PC-3 (cell line): ENCODE measurements at regions not wholly inside any gene's neighbourhood (a gene's known extent, or its start where the extent isn't known, plus 50 kb on each side); places are given as distances from the start of the nearest gene placed in this dataset.

Experiments
- ATAC-seq: fragments of 200-7000 bp; cut with Tn5 transposase; 2 replicates; pipeline ENCODE4 v1.9.1; 2020; ENCODE audit warnings: mild to moderate bottlenecking, moderate library complexity
- BruUV-seq: library from RNA; stranded (reverse); fragments of 400-500 nt; replicated peaks from 2 replicates; lab custom pipeline; 2021; lab: Mats Ljungman, UMichigan
- CTCF ChIA-PET: fragments of 300-600 bp; sonication (Branson Sonifier 250); formaldehyde crosslinking; loops from one replicate; lab custom pipeline; 2022; ENCODE audit warnings: antibody characterized with exemption; lab: Charles Lee
- POLR2A ChIA-PET: fragments of 300-600 bp; sonication (Branson Sonifier 250); formaldehyde crosslinking; loops from one replicate; lab custom pipeline; 2022; ENCODE audit warnings: antibody characterized with exemption; ENCODE audit not compliant: unreplicated experiment; lab: Charles Lee
- DNase-seq: peaks from one replicate; pipeline ENCODE4 v3.0.0-alpha.2; 2015
- H2AFZ ChIP-seq: fragments of 300-600 bp; sonication (generic); 2 replicates; pipeline ENCODE4 v1.6.0; 2016; ENCODE audit warnings: antibody characterized with exemption, low read length
- H3F3A ChIP-seq: fragments of 300-600 bp; sonication (generic); one replicate; pipeline ENCODE4 v1.6.0; 2017; ENCODE audit warnings: antibody characterized with exemption, low read length, control low read depth, mild to moderate bottlenecking; ENCODE audit not compliant: unreplicated experiment
- H3K27ac ChIP-seq: fragments of 300-600 bp; sonication (generic); 2 replicates; pipeline ENCODE4 v1.5.1; 2016; ENCODE audit warnings: mild to moderate bottlenecking, low read length
- H3K27me3 ChIP-seq: fragments of 300-600 bp; sonication (generic); 2 replicates; pipeline ENCODE4 v1.6.1; 2016; ENCODE audit warnings: low read length, mixed read lengths
- H3K36me3 ChIP-seq: fragments of 300-600 bp; sonication (generic); 2 replicates; pipeline ENCODE4 v1.6.1; 2016; ENCODE audit warnings: low read depth, mixed run types, low read length, mixed read lengths
- H3K4me1 ChIP-seq: fragments of 300-600 bp; sonication (generic); 2 replicates; pipeline ENCODE4 v1.5.1; 2016; ENCODE audit warnings: low read length; ENCODE audit not compliant: insufficient read depth
- H3K4me2 ChIP-seq: fragments of 300-600 bp; sonication (generic); 2 replicates; pipeline ENCODE4 v1.6.0; 2016; ENCODE audit warnings: low read length
- H3K4me3 ChIP-seq: fragments of 300-600 bp; sonication (generic); 2 replicates; pipeline ENCODE4 v1.5.1; 2016; ENCODE audit warnings: mild to moderate bottlenecking, low read length, mixed read lengths
- H3K79me2 ChIP-seq: fragments of 300-600 bp; sonication (generic); 2 replicates; pipeline ENCODE4 v1.6.1; 2017; ENCODE audit warnings: low read length, mixed read lengths
- H3K9ac ChIP-seq: fragments of 300-600 bp; sonication (generic); 2 replicates; pipeline ENCODE4 v1.6.0; 2016; ENCODE audit warnings: mild to moderate bottlenecking, low read length
- H3K9me2 ChIP-seq: fragments of 300-600 bp; sonication (generic); replicated peaks from 2 replicates; pipeline ENCODE4 v1.6.1; 2016; ENCODE audit warnings: mixed run types, low read length, mixed read lengths
- H3K9me3 ChIP-seq: fragments of 300-600 bp; sonication (generic); 2 replicates; pipeline ENCODE4 v1.6.1; 2016; ENCODE audit warnings: low read length, mixed read lengths
- H4K20me1 ChIP-seq: fragments of 300-600 bp; sonication (generic); 2 replicates; pipeline ENCODE4 v1.6.1; 2016; ENCODE audit warnings: low read length, mixed read lengths
- CTCF ChIP-seq: fragments of 300-600 bp; sonication (generic); conservative IDR thresholded peaks from 2 replicates; pipeline ENCODE4 v1.5.1; 2017; ENCODE audit warnings: antibody characterized with exemption, low read depth, mild to moderate bottlenecking, low read length
- EZH2 ChIP-seq: fragments of 300-600 bp; sonication (generic); IDR thresholded peaks from one replicate; pipeline ENCODE4 v1.6.1; 2017; ENCODE audit warnings: antibody characterized with exemption, mild to moderate bottlenecking, low read length; ENCODE audit not compliant: unreplicated experiment
- EZH2phosphoT487 ChIP-seq: fragments of 300-600 bp; sonication (generic); IDR thresholded peaks from 2 replicates; pipeline ENCODE4 v1.6.1; 2018; ENCODE audit warnings: mild to moderate bottlenecking, antibody characterized with exemption, low read length, borderline replicate concordance
- intact Hi-C: fragments of 100-400 bp; cut with micrococcal nuclease; formaldehyde crosslinking; loops from 2 replicates; pipeline ENCODE4 v1.9.0; 2023

GRCh38 chr11:116344601-116345000 lies 428.2 kb downstream of the BUD13 start:
- CTCF ChIA-PET = no interaction called here
- Histone ChIP-seq H2AFZ (no peak overlapping the region), H3K27me3 (0 out of 2 replicates have a peak, but pooled peaks cover 4% of the 10 kb centered on the region), H4K20me1 (no peaks in the 10 kb centered on the region), H3K4me3 (no peak overlapping the region), H3F3A (no peaks in the 10 kb centered on the region), H3K4me2 (no peak overlapping the region), H3K9me3 (0 out of 2 replicates have a peak, but pooled peaks cover 7% of the 10 kb centered on the region), H3K4me1 (no peaks in the 10 kb centered on the region), H3K36me3 (no peaks in the 10 kb centered on the region), H3K9me2 (no peaks in the 10 kb centered on the region), H3K9ac (no peak overlapping the region), H3K79me2 (no peaks in the 10 kb centered on the region), H3K27ac (no peak overlapping the region)
- TF ChIP-seq EZH2 = no peak
- no peak for TF ChIP-seq EZH2phosphoT487
- no peak for TF ChIP-seq CTCF
- POLR2A ChIA-PET = no interaction called here
- no peak for DNase-seq
- BruUV-seq = no TSS peak
- intact Hi-C loops = no loop called here
- ATAC-seq = no peak

GRCh38 chr11:116343270-116343669 lies 429.5 kb downstream of the BUD13 start:
- ChIA-PET CTCF (no interaction called here), POLR2A (no interaction called here)
- Histone ChIP-seq H3F3A (no peaks in the 10 kb centered on the region), H3K27ac (no peak overlapping the region), H3K36me3 (no peaks in the 10 kb centered on the region), H3K9me3 (0 out of 2 replicates have a peak, but pooled peaks cover 3% of the 10 kb centered on the region), H3K4me3 (no peak overlapping the region), H3K9ac (no peak overlapping the region), H3K4me2 (no peak overlapping the region), H3K79me2 (no peaks in the 10 kb centered on the region), H4K20me1 (no peaks in the 10 kb centered on the region), H3K4me1 (no peaks in the 10 kb centered on the region), H3K9me2 (no peaks in the 10 kb centered on the region), H3K27me3 (0 out of 2 replicates have a peak, but pooled peaks cover 4% of the 10 kb centered on the region), H2AFZ (no peak overlapping the region)
- TF ChIP-seq CTCF (no peak), EZH2 (no peak), EZH2phosphoT487 (no peak)
- intact Hi-C loops = no loop called here
- BruUV-seq = no TSS peak
- DNase-seq (no peak), ATAC-seq (no peak)

GRCh38 chr11:116342148-116342547 lies 430.6 kb downstream of the BUD13 start:
- TF ChIP-seq EZH2phosphoT487 = no peak
- no peak for TF ChIP-seq EZH2
- no peak for TF ChIP-seq CTCF
- no peak overlapping the region for H3K4me2 ChIP-seq
- H3K27me3 ChIP-seq = 0 out of 2 replicates have a peak, but pooled peaks cover 4% of the 10 kb centered on the region
- H3K9ac ChIP-seq = no peak overlapping the region
- DNase-seq = no peak
- no peaks in the 10 kb centered on the region for H4K20me1 ChIP-seq
- H3F3A ChIP-seq = no peaks in the 10 kb centered on the region
- BruUV-seq = no TSS peak
- no peak overlapping the region for H3K27ac ChIP-seq
- H3K4me1 ChIP-seq = no peaks in the 10 kb centered on the region
- H2AFZ ChIP-seq = no peak overlapping the region
- H3K9me3 ChIP-seq = no peaks in the 10 kb centered on the region
- H3K4me3 ChIP-seq = no peak overlapping the region
- intact Hi-C loops = no loop called here
- ChIA-PET POLR2A (no interaction called here), CTCF (no interaction called here)
- H3K36me3 ChIP-seq = no peaks in the 10 kb centered on the region
- no peaks in the 10 kb centered on the region for H3K79me2 ChIP-seq
- ATAC-seq = no peak
- no peaks in the 10 kb centered on the region for H3K9me2 ChIP-seq
